GM21723 (cell line): ENCODE measurements at regions not wholly inside any gene's neighbourhood (a gene's known extent, or its start where the extent isn't known, plus 50 kb on each side); places are given as distances from the start of the nearest gene placed in this dataset.

Experiments
- ATAC-seq: cut with Tn5 transposase; IDR thresholded peaks from one replicate; pipeline ENCODE4 v1.9.1; 2021; ENCODE audit warnings: mild to moderate bottlenecking, moderate library complexity; ENCODE audit not compliant: unreplicated experiment

- ATAC-seq: no peak
Observed at GRCh38 chr4:74612837-74613236, 167.9 kb downstream of the AREG start.

- no peak for ATAC-seq
Observed at GRCh38 chr4:74613266-74613665, 168.3 kb downstream of the AREG start.

- no peak for ATAC-seq
Observed at GRCh38 chr4:74615411-74615810, 170.5 kb downstream of the AREG start.

- ATAC-seq: no peak
Observed at GRCh38 chr4:74618166-74618565, 173.2 kb downstream of the AREG start.

GRCh38 chr4:74618659-74619058 is 173.7 kb downstream of the AREG start:
- no peak for ATAC-seq

- no peak for ATAC-seq
Observed at GRCh38 chr4:74619931-74620702, 174.2 kb downstream of the BTC start.

- no peak for ATAC-seq
Observed at GRCh38 chr4:74621616-74622015, 172.7 kb downstream of the BTC start.

- peak; percentile 63 for ATAC-seq
Observed at GRCh38 chr4:74623041-74623440, 171.3 kb downstream of the BTC start.

- ATAC-seq: no peak
Observed at GRCh38 chr4:74624351-74625151, 169.8 kb downstream of the BTC start.

- no peak for ATAC-seq
Observed at GRCh38 chr4:74625981-74626380, 168.3 kb downstream of the BTC start.

GRCh38 chr4:74627093-74627492 is 167.2 kb downstream of the BTC start:
- no peak for ATAC-seq

- no peak for ATAC-seq
Observed at GRCh38 chr4:74627504-74627903, 166.8 kb downstream of the BTC start.

- ATAC-seq: no peak
Observed at GRCh38 chr4:74628852-74629620, 165.3 kb downstream of the BTC start.

GRCh38 chr4:74630551-74630950 is 163.8 kb downstream of the BTC start:
- ATAC-seq: no peak

- no peak for ATAC-seq
Observed at GRCh38 chr4:74631338-74631737, 163.0 kb downstream of the BTC start.

- no peak for ATAC-seq
Observed at GRCh38 chr4:74631988-74632387, 162.3 kb downstream of the BTC start.

GRCh38 chr4:74632634-74633033 is 161.7 kb downstream of the BTC start:
- ATAC-seq: no peak

- no peak for ATAC-seq
Observed at GRCh38 chr4:74635074-74635473, 159.2 kb downstream of the BTC start.

- no peak for ATAC-seq
Observed at GRCh38 chr4:74635490-74636123, 158.7 kb downstream of the BTC start.

- no peak for ATAC-seq
Observed at GRCh38 chr4:74638001-74638400, 156.3 kb downstream of the BTC start.

GRCh38 chr4:74638689-74639088 is 155.6 kb downstream of the BTC start:
- no peak for ATAC-seq
